ENCODE measurements at regions not wholly inside any gene's neighbourhood (a gene's known extent, or its start where the extent isn't known, plus 50 kb on each side); places are given as distances from the start of the nearest gene placed in this dataset.

GRCh38 chr2:123468071-123468470 is 557.0 kb upstream of the CNTNAP5 start:
- no peaks in the 10 kb centered on the region for H3K36me3 Mint-ChIP-seq
- no peak overlapping the region for H3K4me3 Mint-ChIP-seq
- ChIA-PET POLR2A (no interaction called here), CTCF (no interaction called here)
- ATAC-seq (no peak), DNase-seq (no peak)
- no peak overlapping the region for H3K4me3 ChIP-seq (ENCODE audit: low read length)
- no peaks in the 10 kb centered on the region for H3K27me3 ChIP-seq (ENCODE audit: control insufficient read depth in 2 of 2, insufficient read depth in 2 of 2, low read length in 2 of 2)
- no peak overlapping the region for H3K27ac ChIP-seq (ENCODE audit: low read depth, low read length)
- no peaks in the 10 kb centered on the region for H3K36me3 ChIP-seq (ENCODE audit: control insufficient read depth in 2 of 3, insufficient read depth in 3 of 3, low read length in 3 of 3)
- H3K4me1 ChIP-seq (ENCODE audit: control insufficient read depth in 2 of 2, insufficient read depth in 2 of 2, low read length in 2 of 2): no peaks in the 10 kb centered on the region
- no peaks in the 10 kb centered on the region for H3K27me3 Mint-ChIP-seq
- H3K27ac Mint-ChIP-seq: no peak overlapping the region
- peaks cover 0 to 16% (median 3%) of the 10 kb centered on the region in 11 donors for H3K9me3 Mint-ChIP-seq
- H3K4me1 Mint-ChIP-seq: no peaks in the 10 kb centered on the region
- no peaks in the 10 kb centered on the region for H3K9me3 ChIP-seq (ENCODE audit: control insufficient read depth in 2 of 3, low read length in 3 of 3)
- intact Hi-C loops (cut with micrococcal nuclease): no loop called here

DNA sequence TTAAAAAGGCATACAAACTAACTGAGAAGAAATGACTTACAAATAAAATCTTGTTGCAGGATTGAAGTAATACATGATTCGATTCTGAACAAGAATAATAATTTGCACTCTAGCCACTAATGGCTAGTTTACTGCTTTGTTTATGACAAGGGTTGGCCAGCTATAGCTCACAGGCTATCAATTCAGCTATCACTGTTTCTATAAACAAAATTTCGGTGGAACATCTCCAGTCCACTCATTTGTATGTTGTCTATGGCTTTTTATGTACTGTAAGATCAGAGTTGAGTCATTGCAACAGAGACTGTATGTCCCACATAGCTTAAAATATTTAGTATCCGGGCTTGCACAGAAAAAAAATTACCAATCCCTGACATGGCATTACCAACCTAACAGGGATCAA is 543.7 kb upstream of the CNTNAP5 start:
- Histone ChIP-seq H3K27ac (ENCODE audit: low read depth, low read length) (no peak overlapping the region), H3K36me3 (ENCODE audit: control insufficient read depth in 2 of 3, insufficient read depth in 3 of 3, low read length in 3 of 3) (no peaks in the 10 kb centered on the region), H3K4me1 (ENCODE audit: control insufficient read depth in 2 of 2, insufficient read depth in 2 of 2, low read length in 2 of 2) (no peaks in the 10 kb centered on the region), H3K27me3 (ENCODE audit: control insufficient read depth in 2 of 2, insufficient read depth in 2 of 2, low read length in 2 of 2) (no peaks in the 10 kb centered on the region), H3K4me3 (ENCODE audit: low read length) (no peak overlapping the region), H3K9me3 (ENCODE audit: control insufficient read depth in 2 of 3, low read length in 3 of 3) (peaks cover 0 to 4% (median 0%) of the 10 kb centered on the region in 3 experiments)
- ChIA-PET CTCF (no interaction called here), POLR2A (no interaction called here)
- Mint-ChIP-seq H3K27ac (no peak overlapping the region), H3K27me3 (no peaks in the 10 kb centered on the region), H3K4me3 (no peak overlapping the region), H3K36me3 (no peaks in the 10 kb centered on the region), H3K9me3 (peaks cover 0 to 9% (median 4%) of the 10 kb centered on the region in 11 donors), H3K4me1 (no peaks in the 10 kb centered on the region)
- ATAC-seq: no peak
- DNase-seq: no peak
- intact Hi-C loops (cut with micrococcal nuclease): no loop called here

GRCh38 chr2:123485056-123485455 is 540.0 kb upstream of the CNTNAP5 start:
- no peak for ATAC-seq
- H3K9me3 Mint-ChIP-seq: peaks cover 0 to 9% (median 3%) of the 10 kb centered on the region in 11 donors
- H3K36me3 Mint-ChIP-seq: no peaks in the 10 kb centered on the region
- DNase-seq: no peak
- no peak overlapping the region for H3K27ac Mint-ChIP-seq
- H3K4me1 ChIP-seq (ENCODE audit: control insufficient read depth in 2 of 2, insufficient read depth in 2 of 2, low read length in 2 of 2): no peaks in the 10 kb centered on the region
- no peak overlapping the region for H3K4me3 Mint-ChIP-seq
- H3K9me3 ChIP-seq (ENCODE audit: control insufficient read depth in 2 of 3, low read length in 3 of 3): peaks cover 0 to 4% (median 0%) of the 10 kb centered on the region in 3 experiments
- no peaks in the 10 kb centered on the region for H3K36me3 ChIP-seq (ENCODE audit: control insufficient read depth in 2 of 3, insufficient read depth in 3 of 3, low read length in 3 of 3)
- H3K4me1 Mint-ChIP-seq: no peaks in the 10 kb centered on the region
- ChIA-PET CTCF (no interaction called here), POLR2A (no interaction called here)
- H3K27ac ChIP-seq (ENCODE audit: low read depth, low read length): no peak overlapping the region
- H3K27me3 ChIP-seq (ENCODE audit: control insufficient read depth in 2 of 2, insufficient read depth in 2 of 2, low read length in 2 of 2): no peaks in the 10 kb centered on the region
- intact Hi-C loops (cut with micrococcal nuclease): no loop called here
- no peaks in the 10 kb centered on the region for H3K27me3 Mint-ChIP-seq
- no peak overlapping the region for H3K4me3 ChIP-seq (ENCODE audit: low read length)

GRCh38 chr2:123493687-123494086 is 531.4 kb upstream of the CNTNAP5 start:
- Histone ChIP-seq H3K27me3 (ENCODE audit: control insufficient read depth in 2 of 2, insufficient read depth in 2 of 2, low read length in 2 of 2) (no peaks in the 10 kb centered on the region), H3K4me1 (ENCODE audit: control insufficient read depth in 2 of 2, insufficient read depth in 2 of 2, low read length in 2 of 2) (no peaks in the 10 kb centered on the region), H3K27ac (ENCODE audit: low read depth, low read length) (no peak overlapping the region), H3K4me3 (ENCODE audit: low read length) (no peak overlapping the region), H3K9me3 (ENCODE audit: control insufficient read depth in 2 of 3, low read length in 3 of 3) (no peaks in the 10 kb centered on the region), H3K36me3 (ENCODE audit: control insufficient read depth in 2 of 3, insufficient read depth in 3 of 3, low read length in 3 of 3) (no peaks in the 10 kb centered on the region)
- Mint-ChIP-seq H3K4me1 (no peaks in the 10 kb centered on the region), H3K9me3 (peaks cover 0 to 11% (median 3%) of the 10 kb centered on the region in 11 donors), H3K36me3 (no peaks in the 10 kb centered on the region), H3K4me3 (no peak overlapping the region), H3K27ac (no peak overlapping the region), H3K27me3 (no peaks in the 10 kb centered on the region)
- DNase-seq: no peak
- ChIA-PET CTCF (no interaction called here), POLR2A (no interaction called here)
- intact Hi-C loops (cut with micrococcal nuclease): no loop called here
- no peak for ATAC-seq

DNA sequence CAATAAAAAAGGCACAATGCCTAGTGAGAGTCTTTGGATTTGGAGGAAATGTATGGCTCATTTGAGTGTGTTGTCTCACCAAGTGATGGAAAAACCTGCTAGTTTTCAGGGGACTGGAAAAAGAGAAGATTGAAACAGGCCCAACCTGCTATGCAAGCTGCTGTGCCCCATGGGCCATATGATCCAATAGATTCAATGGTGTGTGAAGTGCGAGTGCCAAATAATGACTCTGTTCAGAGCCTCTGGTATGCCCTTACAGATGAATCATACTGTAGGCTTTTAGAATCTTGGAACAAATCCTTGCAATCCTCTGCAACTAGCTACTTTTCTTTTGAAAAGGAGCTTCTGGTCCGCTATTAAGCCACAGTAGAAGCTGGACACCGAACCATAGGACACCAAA is 529.8 kb upstream of the CNTNAP5 start:
- Mint-ChIP-seq H3K9me3 (peaks cover 0 to 11% (median 5%) of the 10 kb centered on the region in 11 donors), H3K4me1 (no peaks in the 10 kb centered on the region), H3K4me3 (no peak overlapping the region), H3K27me3 (no peaks in the 10 kb centered on the region), H3K27ac (no peak overlapping the region), H3K36me3 (no peaks in the 10 kb centered on the region)
- H3K27ac ChIP-seq (ENCODE audit: low read depth, low read length): no peak overlapping the region
- ATAC-seq (no peak), DNase-seq (no peak)
- H3K4me3 ChIP-seq (ENCODE audit: low read length): no peak overlapping the region
- H3K36me3 ChIP-seq (ENCODE audit: control insufficient read depth in 2 of 3, insufficient read depth in 3 of 3, low read length in 3 of 3): no peaks in the 10 kb centered on the region
- ChIA-PET CTCF (no interaction called here), POLR2A (no interaction called here)
- no peaks in the 10 kb centered on the region for H3K27me3 ChIP-seq (ENCODE audit: control insufficient read depth in 2 of 2, insufficient read depth in 2 of 2, low read length in 2 of 2)
- H3K9me3 ChIP-seq (ENCODE audit: control insufficient read depth in 2 of 3, low read length in 3 of 3): no peaks in the 10 kb centered on the region
- intact Hi-C loops (cut with micrococcal nuclease): no loop called here
- no peaks in the 10 kb centered on the region for H3K4me1 ChIP-seq (ENCODE audit: control insufficient read depth in 2 of 2, insufficient read depth in 2 of 2, low read length in 2 of 2)

DNA sequence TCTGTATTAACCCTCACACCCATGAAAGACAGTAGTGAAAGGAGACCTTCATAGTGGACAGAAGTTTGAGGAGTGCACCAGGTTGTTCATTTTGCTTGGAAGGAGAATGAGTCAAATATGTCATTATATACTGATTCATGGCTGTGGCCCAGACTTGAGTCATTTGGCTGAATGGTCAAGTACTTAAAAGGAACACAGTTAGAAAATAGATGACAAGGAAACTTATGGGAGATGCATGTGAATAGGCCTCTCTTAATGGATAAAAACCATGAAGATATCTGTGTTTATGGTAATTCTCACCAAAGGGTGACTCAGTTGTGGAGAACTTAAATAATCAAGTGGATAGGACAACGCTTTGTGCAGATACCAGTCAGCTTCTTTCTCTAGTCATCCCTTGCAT is 524.7 kb upstream of the CNTNAP5 start:
- ATAC-seq (no peak), DNase-seq (no peak)
- POLR2A ChIA-PET: no interaction called here
- no peak overlapping the region for H3K27ac ChIP-seq (ENCODE audit: low read depth, low read length)
- Mint-ChIP-seq H3K4me1 (no peaks in the 10 kb centered on the region), H3K36me3 (no peaks in the 10 kb centered on the region), H3K27ac (no peak overlapping the region), H3K27me3 (no peaks in the 10 kb centered on the region), H3K4me3 (no peak overlapping the region), H3K9me3 (peaks cover 0 to 12% (median 5%) of the 10 kb centered on the region in 11 donors)
- CTCF ChIA-PET: no interaction called here
- no peaks in the 10 kb centered on the region for H3K27me3 ChIP-seq (ENCODE audit: control insufficient read depth in 2 of 2, insufficient read depth in 2 of 2, low read length in 2 of 2)
- no peaks in the 10 kb centered on the region for H3K36me3 ChIP-seq (ENCODE audit: control insufficient read depth in 2 of 3, insufficient read depth in 3 of 3, low read length in 3 of 3)
- H3K4me1 ChIP-seq (ENCODE audit: control insufficient read depth in 2 of 2, insufficient read depth in 2 of 2, low read length in 2 of 2): no peaks in the 10 kb centered on the region
- intact Hi-C loops (cut with micrococcal nuclease): no loop called here
- no peak overlapping the region for H3K4me3 ChIP-seq (ENCODE audit: low read length)
- H3K9me3 ChIP-seq (ENCODE audit: control insufficient read depth in 2 of 3, low read length in 3 of 3): no peaks in the 10 kb centered on the region

- no peak for DNase-seq
- H3K27ac Mint-ChIP-seq: no peak overlapping the region
- Histone ChIP-seq H3K36me3 (ENCODE audit: control insufficient read depth in 2 of 3, insufficient read depth in 3 of 3, low read length in 3 of 3) (no peaks in the 10 kb centered on the region), H3K27ac (ENCODE audit: low read depth, low read length) (no peak overlapping the region), H3K9me3 (ENCODE audit: control insufficient read depth in 2 of 3, low read length in 3 of 3) (no peaks in the 10 kb centered on the region), H3K4me1 (ENCODE audit: control insufficient read depth in 2 of 2, insufficient read depth in 2 of 2, low read length in 2 of 2) (no peaks in the 10 kb centered on the region), H3K27me3 (ENCODE audit: control insufficient read depth in 2 of 2, insufficient read depth in 2 of 2, low read length in 2 of 2) (no peaks in the 10 kb centered on the region), H3K4me3 (ENCODE audit: low read length) (no peak overlapping the region)
- no peaks in the 10 kb centered on the region for H3K4me1 Mint-ChIP-seq
- H3K4me3 Mint-ChIP-seq: no peak overlapping the region
- peaks cover 0 to 12% (median 5%) of the 10 kb centered on the region in 11 donors for H3K9me3 Mint-ChIP-seq
- H3K36me3 Mint-ChIP-seq: no peaks in the 10 kb centered on the region
- ChIA-PET POLR2A (no interaction called here), CTCF (no interaction called here)
- intact Hi-C loops (cut with micrococcal nuclease): no loop called here
- H3K27me3 Mint-ChIP-seq: no peaks in the 10 kb centered on the region
- no peak for ATAC-seq
These were observed 524.1 kb upstream of the CNTNAP5 start for GRCh38 chr2:123500988-123501387.

All from naive thymus-derived CD4-positive, alpha-beta T cell (primary cell).